ENCODE measurements at regions not wholly inside any gene's neighbourhood (a gene's known extent, or its start where the extent isn't known, plus 50 kb on each side); places are given as distances from the start of the nearest gene placed in this dataset.
A peak's percentile ranks its signal among the peaks of the same experiment; 100 is the strongest.

DNA sequence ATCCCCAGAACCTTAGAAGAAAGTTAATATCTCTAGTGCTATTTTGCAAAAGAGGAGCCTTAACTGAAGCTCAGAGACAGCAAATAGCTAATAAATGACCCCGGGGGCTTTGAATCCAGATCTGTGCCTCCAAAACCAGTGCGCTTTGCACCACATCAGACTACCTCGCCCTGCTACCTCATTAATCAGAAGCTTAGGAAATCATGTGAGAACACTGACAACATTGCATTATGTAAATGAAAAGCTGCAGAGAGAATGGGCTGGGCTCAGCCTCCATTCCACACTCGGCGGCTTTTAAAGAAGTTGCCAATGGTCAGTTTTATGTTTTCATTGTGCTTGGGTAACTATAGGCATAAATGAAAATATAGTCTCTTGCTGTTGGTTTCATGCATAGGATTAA lies 54.0 kb upstream of the STMND1 start:
- no peak for DNase-seq (ENCODE audit: low spot score)

DNA sequence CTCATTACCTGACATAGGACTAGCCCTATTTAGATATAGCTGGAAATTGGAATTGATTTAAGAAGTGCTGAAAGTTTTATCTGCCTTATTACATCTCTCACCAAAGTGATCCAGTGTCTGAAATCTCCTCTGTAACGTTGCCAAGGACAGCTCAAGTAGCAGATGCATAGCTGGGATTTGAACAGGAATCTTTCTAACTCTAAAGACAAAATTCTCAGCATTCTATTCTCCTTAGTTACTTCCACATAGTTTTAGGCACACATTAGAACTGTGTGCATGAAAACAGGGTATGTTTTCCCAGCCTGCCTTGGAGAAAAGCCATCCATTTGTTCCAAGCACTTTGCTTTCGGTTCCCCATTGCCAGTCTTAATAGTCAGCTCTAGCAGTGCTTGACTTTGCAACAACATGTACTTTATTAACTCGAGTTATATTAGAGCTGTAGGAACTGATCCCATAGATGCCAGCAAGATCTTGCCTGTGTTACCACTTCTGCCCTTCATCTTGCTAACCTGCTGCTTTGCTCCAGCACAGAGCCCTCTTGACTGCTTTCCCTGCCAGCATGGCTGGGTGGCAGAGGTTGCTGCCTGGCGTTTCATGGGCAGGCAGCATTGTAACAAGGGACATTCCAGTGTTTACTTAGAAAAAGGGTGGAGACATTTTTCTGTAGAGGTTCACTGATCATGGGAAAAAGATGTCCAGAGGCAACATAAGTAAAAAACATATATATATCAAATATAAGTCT lies 56.1 kb upstream of the STMND1 start:
- no peak for DNase-seq (ENCODE audit: low spot score)

GRCh38 chr6:17043148-17043522 lies 58.7 kb upstream of the STMND1 start:
- no peak for DNase-seq (ENCODE audit: low spot score)

DNA sequence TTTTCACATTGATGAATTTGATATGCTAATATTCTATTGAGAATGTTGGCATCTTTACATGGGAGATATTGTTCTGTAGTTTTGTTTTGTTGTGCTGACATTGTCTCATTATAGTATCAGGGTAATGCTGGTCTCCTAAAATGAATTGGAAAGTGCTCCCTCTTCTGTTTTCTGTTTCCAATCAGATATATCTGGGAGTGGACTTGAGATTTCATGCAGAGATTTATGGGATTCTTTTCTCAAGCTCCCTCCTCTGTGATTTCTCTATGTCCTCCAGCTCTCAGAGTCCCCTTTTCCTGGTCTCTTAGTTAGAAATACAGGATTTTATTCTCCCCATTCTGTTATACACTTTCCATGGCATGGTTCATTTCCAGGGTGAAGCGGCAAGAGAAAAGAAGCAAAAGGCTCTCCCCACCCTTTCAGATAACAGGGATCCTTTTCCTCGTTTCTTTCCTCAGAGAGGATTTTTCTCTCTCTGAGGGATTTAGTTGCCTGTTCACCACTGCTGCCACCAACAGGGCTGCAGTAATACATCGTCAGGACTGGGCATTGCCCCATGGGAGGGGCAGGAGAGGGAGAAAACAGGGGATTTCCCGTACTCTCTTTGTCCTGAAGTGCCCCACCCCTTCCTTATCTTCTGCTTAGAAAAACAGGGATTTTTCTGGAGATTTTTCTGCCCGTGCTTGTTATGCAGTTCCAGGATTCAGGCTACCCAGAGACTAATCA lies 59.3 kb upstream of the STMND1 start:
- no peak for DNase-seq (ENCODE audit: low spot score)

DNA sequence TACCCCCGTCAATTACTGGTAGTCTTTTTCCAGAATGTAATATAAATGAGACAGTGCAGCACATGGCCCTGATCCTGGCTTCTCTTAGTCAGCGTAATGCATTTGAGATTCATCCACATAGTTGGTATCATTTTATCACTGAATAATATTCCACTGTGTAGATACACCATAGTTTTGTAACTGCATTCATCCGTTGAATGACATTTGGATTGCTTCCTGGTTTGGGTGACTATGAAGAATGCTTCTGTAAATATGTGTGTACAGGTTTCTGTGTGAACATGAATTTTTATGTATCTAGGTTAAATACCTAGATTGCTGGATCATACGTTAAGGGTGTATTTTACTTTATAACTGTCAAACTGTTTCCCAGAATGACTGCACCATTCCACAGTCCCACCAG lies 62.6 kb upstream of the STMND1 start:
- DNase-seq (ENCODE audit: low spot score): no peak

GRCh38 chr6:17038316-17038715 lies 63.5 kb upstream of the STMND1 start:
- DNase-seq (ENCODE audit: low spot score): no peak

- DNase-seq (ENCODE audit: low spot score): no peak
These were observed 65.8 kb upstream of the STMND1 start for GRCh38 chr6:17036065-17036393.

GRCh38 chr6:17035257-17036064 lies 66.4 kb upstream of the STMND1 start:
- no peak for DNase-seq (ENCODE audit: low spot score)

DNA sequence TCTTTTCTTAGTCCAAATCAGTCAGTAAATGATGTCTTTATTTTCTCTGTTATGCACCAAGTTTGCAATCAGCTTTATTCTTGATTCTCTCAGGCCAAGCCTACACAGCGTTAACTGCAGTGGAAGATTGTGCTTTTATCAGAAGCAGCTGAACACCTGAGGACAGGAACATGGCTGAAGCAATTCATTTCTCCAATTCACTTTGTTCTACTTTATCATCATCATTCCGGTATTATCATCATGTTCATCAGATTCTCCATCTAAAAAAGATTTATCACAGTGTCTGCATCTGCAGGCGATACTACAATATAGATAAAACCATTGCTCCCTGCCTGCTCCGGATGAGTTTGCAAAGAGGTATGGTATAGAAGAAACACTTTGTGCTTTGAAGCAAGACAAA lies 68.1 kb upstream of the STMND1 start:
- no peak for DNase-seq (ENCODE audit: low spot score)

- peak; percentile 89 for DNase-seq (ENCODE audit: low spot score)
These were observed 68.7 kb upstream of the STMND1 start for GRCh38 chr6:17032988-17033634.

DNA sequence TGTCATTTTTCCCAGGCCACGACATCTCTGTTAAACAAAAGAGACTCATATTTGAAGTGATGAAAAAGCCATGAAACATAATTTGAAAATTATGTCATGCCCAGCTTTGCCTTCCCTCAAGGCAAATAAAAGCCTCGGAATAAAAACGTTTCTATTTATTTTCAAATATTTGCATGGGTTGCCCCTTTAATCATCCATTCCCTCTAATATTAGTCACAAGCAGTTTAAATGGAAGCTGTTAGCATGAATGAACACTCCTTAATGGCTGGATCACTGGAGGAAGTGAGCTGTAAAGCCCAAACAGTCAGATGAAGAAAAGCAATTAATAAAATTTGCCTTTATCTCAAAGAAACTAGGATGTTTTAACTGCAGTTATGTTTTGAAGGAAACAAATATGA lies 69.3 kb upstream of the STMND1 start:
- no peak for DNase-seq (ENCODE audit: low spot score)

DNA sequence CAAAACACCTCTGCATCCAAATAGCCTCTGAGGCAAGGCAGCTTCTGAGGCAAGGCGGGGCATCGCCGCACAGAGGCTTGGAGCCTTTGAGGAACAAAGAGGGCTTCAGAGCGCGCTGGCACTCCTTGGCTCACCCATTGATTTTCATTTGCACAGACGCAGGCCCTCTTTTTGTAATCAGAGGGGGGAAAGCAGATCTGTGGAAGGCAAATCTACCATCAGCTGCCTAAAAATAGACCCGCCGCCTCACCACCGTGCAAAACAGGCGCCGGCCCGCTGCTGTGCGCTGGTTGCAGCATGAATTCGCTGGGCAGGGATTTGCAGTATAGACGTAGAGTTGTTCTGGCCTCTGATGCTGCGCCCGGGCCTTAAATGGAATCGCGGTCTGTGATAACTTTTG lies 69.9 kb upstream of the STMND1 start:
- DNase-seq (ENCODE audit: low spot score): no peak

GRCh38 chr6:17027441-17027840 lies 74.4 kb upstream of the STMND1 start:
- DNase-seq (ENCODE audit: low spot score): no peak

DNA sequence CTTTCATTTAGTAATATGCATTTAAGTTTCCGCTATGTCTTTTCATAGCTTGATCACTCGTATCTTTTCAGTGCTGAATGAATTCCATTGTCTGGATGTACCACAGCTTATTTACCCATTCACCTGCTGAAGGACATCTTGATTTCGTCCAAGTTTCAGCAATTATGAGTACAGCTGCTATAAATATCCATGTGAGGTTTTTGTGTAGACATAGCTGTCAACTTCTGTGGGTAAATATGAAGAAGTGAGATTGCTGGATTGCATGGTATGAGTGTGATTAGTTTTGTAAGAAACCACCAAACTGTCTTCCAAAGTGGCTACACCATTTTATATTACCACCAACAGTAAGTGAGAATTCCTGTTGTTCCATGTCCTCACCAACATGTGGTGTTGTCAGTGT lies 79.2 kb upstream of the STMND1 start:
- no peak for DNase-seq (ENCODE audit: low spot score)

GRCh38 chr6:17021539-17021889 lies 80.3 kb upstream of the STMND1 start:
- no peak for DNase-seq (ENCODE audit: low spot score)

DNA sequence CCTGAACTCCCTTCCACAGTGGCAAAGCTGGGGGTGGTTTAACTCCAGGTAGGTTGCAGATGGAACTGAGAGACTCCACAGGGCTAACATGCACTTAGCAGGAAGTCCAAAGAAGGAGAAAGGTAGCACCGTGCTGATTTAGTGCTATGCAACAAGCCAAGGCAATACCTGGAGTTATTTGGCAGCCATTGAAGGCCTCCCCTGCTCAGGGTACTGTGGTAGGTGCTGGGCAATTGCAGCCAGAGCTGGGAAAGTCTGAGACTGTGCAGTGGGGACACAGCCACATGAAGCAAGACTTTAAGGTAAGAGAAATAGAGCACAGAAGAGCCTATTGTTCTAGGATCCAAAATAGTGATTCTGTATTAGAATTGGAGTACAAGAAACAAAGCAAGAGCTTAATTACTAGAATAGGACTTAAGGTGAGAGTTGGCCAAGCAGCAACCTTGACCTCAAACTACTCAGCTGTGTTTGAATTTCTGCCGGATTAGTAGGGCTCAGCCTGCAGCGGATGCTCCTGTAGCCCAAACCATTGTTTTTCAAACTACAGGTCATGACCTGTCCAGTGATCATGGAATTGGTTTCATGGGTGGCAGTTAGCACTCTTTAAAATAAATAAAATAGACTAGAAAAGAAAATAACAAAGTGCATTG lies 80.8 kb upstream of the STMND1 start:
- no peak for DNase-seq (ENCODE audit: low spot score)

GRCh38 chr6:17018425-17018824 lies 83.4 kb upstream of the STMND1 start:
- DNase-seq (ENCODE audit: low spot score): no peak

DNA sequence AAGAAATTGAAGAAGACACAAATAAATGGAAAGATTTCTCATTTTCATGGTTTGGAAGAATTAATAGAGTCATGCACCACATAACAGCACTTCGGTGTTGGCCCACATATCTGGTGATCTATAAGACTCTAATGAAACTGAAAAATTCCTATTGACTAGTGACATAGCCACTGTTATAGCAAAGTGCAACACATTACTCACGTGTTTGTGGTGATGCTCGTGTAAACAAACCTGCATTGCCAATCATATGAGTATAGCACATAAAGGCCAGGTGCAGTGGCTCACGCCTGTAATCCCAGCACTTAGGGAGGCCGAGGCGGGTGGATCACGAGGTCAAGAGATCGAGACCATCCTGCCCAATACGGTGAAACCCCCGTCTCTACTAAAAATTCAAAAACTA lies 84.4 kb upstream of the STMND1 start:
- DNase-seq (ENCODE audit: low spot score): no peak

GRCh38 chr6:17015551-17016381 lies 86.1 kb upstream of the STMND1 start:
- DNase-seq (ENCODE audit: low spot score): peak; percentile 61

DNA sequence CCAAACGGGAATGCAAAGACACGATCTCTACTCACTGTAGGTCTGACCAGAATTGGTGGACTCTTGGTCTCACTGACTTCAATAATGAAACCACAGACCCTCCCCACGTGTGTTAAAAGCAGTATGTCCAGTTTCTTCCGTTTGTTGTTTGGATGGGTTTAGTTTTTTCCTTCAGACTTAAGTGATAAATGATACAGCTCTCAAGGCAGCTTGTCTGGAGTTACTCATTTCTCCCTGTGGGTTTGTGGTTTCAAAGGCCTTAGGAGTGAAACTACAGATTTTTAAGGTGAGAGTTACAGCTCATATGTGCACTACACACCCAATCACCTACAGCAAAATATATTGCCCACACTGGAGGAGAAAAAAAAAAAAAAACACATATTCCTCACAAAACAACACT lies 86.7 kb upstream of the STMND1 start:
- DNase-seq (ENCODE audit: low spot score): no peak

DNA sequence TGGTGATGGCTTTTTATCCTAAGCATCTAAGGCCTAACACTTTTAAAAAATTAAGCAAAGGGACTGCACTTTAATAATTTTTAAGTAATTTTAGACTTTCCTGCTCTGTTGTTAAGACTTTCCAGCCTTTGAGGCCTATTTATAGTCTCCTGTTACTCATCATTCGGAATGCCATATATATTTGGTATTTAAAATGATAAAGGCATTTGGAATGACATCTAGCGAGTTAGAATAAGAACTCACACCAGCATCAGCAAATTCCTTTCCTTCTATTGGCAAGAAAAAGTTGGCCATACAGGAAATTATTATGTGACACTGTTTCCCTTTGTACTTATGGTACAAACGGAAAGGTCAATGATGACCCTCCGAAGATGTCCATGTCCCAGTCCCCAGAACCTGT lies 88.1 kb upstream of the STMND1 start:
- no peak for DNase-seq (ENCODE audit: low spot score)

Measured in ureter (tissue), 1 donor.